ENCODE measurements at regions not wholly inside any gene's neighbourhood (a gene's known extent, or its start where the extent isn't known, plus 50 kb on each side); places are given as distances from the start of the nearest gene placed in this dataset.
A peak's percentile ranks its signal among the peaks of the same experiment; 100 is the strongest.

- no peak for DNase-seq (ENCODE audit: low read depth, low spot score)
These were observed 603.4 kb upstream of the PCDH9 start for GRCh38 chr13:67833564-67833963.

- peak; percentile 23 for DNase-seq (ENCODE audit: low read depth, low spot score)
These were observed 599.5 kb upstream of the PCDH9 start for GRCh38 chr13:67829641-67830040.

GRCh38 chr13:67827992-67828391 is 597.9 kb upstream of the PCDH9 start:
- no peak for DNase-seq (ENCODE audit: low read depth, low spot score)

- DNase-seq (ENCODE audit: low read depth, low spot score), result no peak
These were observed 591.5 kb upstream of the PCDH9 start for GRCh38 chr13:67821606-67822005.

- no peak for DNase-seq (ENCODE audit: low read depth, low spot score)
These were observed 576.7 kb upstream of the PCDH9 start for GRCh38 chr13:67806796-67807195.

GRCh38 chr13:67803118-67803517 is 573.0 kb upstream of the PCDH9 start:
- peak; percentile 14 for DNase-seq (ENCODE audit: low read depth, low spot score)

GRCh38 chr13:67792151-67792676 is 562.1 kb upstream of the PCDH9 start:
- DNase-seq (ENCODE audit: low read depth, low spot score), result no peak

GRCh38 chr13:67791047-67791446 is 560.9 kb upstream of the PCDH9 start:
- no peak for DNase-seq (ENCODE audit: low read depth, low spot score)

- no peak for DNase-seq (ENCODE audit: low read depth, low spot score)
These were observed 546.0 kb upstream of the PCDH9 start for GRCh38 chr13:67776151-67776550.

GRCh38 chr13:67775359-67775758 is 545.2 kb upstream of the PCDH9 start:
- DNase-seq (ENCODE audit: low read depth, low spot score), result no peak

- DNase-seq (ENCODE audit: low read depth, low spot score), result no peak
These were observed 542.8 kb upstream of the PCDH9 start for GRCh38 chr13:67772807-67773453.

- DNase-seq (ENCODE audit: low read depth, low spot score), result no peak
These were observed 541.0 kb upstream of the PCDH9 start for GRCh38 chr13:67771106-67771505.

- DNase-seq (ENCODE audit: low read depth, low spot score), result no peak
These were observed 539.8 kb upstream of the PCDH9 start for GRCh38 chr13:67769987-67770341.

GRCh38 chr13:67769063-67769986 is 539.2 kb upstream of the PCDH9 start:
- DNase-seq (ENCODE audit: low read depth, low spot score), result no peak

GRCh38 chr13:67763984-67764383 is 533.8 kb upstream of the PCDH9 start:
- no peak for DNase-seq (ENCODE audit: low read depth, low spot score)

GRCh38 chr13:67763384-67763783 is 533.2 kb upstream of the PCDH9 start:
- DNase-seq (ENCODE audit: low read depth, low spot score), result no peak

- no peak for DNase-seq (ENCODE audit: low read depth, low spot score)
These were observed 528.8 kb upstream of the PCDH9 start for GRCh38 chr13:67758975-67759374.

GRCh38 chr13:67754012-67754411 is 523.9 kb upstream of the PCDH9 start:
- no peak for DNase-seq (ENCODE audit: low read depth, low spot score)

- DNase-seq (ENCODE audit: low read depth, low spot score), result no peak
These were observed 522.6 kb upstream of the PCDH9 start for GRCh38 chr13:67752759-67753158.

- no peak for DNase-seq (ENCODE audit: low read depth, low spot score)
These were observed 512.3 kb upstream of the PCDH9 start for GRCh38 chr13:67742478-67742877.

- DNase-seq (ENCODE audit: low read depth, low spot score), result no peak
These were observed 510.9 kb upstream of the PCDH9 start for GRCh38 chr13:67740871-67741535.

All from ELF-1 (cell line).